Left renal cortex interstitium (tissue), 4 donors: ENCODE measurements at regions not wholly inside any gene's neighbourhood (a gene's known extent, or its start where the extent isn't known, plus 50 kb on each side); places are given as distances from the start of the nearest gene placed in this dataset.

Experiments
- DNase-seq, 4 donors: peaks; one replicate each; pipeline ENCODE4 v3.0.0-alpha.2; 2013; ENCODE audit warnings: low read depth in 4 of 4, low spot score in 2 of 4, missing footprints in 1 of 4

DNA sequence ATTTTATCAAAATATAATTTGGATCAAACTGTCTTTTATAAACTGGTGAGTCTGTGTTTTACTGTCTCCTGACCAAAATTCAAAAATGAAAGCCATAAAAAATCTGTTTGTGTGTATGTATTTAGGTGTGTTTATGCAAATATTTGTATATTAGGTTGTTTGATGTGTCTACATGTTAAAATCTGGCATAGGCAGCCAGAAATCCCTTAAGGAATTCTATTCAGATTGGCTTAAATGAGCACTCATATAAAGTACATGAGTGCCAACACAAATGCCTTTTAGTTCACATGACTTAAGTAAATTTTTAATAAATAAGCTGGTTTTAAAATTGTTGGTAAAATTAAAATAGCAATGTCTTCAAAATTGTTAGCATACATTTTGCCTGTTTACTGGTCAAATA, 133.3 kb upstream of the GUCY1A2 start:
- DNase-seq = no peak

- DNase-seq = no peak
These were observed 132.9 kb upstream of the GUCY1A2 start for GRCh38 chr11:107151158-107151557.

GRCh38 chr11:107140983-107141382, 122.7 kb upstream of the GUCY1A2 start:
- no peak for DNase-seq

GRCh38 chr11:107139396-107139795, 121.1 kb upstream of the GUCY1A2 start:
- DNase-seq = no peak

GRCh38 chr11:107136892-107137291, 118.6 kb upstream of the GUCY1A2 start:
- DNase-seq = no peak

- DNase-seq = no peak
These were observed 113.5 kb upstream of the GUCY1A2 start for GRCh38 chr11:107131756-107132155.

- no peak for DNase-seq
These were observed 104.7 kb upstream of the GUCY1A2 start for GRCh38 chr11:107123022-107123421.

DNA sequence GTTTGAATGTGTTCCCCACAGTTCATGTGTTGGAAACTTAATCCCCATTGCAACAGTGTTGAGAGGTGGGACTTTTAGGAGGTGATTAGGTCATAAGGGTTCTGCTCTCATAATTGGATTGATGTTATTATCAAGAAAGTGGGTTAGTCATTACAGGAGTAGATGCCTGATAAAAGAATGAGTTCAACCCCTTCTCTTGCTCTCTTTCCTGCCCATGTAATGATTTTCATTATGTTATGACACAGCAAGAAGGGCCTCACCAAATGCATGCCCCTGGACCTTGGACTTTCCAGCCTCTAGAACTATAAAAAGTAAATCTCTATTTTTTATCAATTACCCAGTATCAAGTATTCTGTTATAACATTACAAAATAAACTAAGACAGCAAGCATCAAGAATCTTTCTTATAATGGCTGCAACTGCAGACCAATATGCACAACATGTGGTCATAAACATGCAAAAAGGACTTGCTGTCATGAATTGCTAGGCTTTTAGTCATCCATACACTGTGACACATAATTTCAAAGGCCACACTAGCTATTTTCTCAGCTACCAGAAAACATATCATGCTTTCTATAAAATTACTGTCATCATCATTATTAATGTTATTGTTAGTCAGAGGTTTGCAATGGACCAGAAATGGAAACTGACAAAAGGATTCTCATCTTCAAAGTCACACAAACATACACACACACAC, 99.9 kb upstream of the GUCY1A2 start:
- DNase-seq = no peak

- no peak for DNase-seq
These were observed 98.1 kb upstream of the GUCY1A2 start for GRCh38 chr11:107116358-107116757.

- DNase-seq = no peak
These were observed 84.6 kb upstream of the GUCY1A2 start for GRCh38 chr11:107102692-107103477.

GRCh38 chr11:107092667-107093066, 74.4 kb upstream of the GUCY1A2 start:
- no peak for DNase-seq

- DNase-seq = no peak
These were observed 60.1 kb upstream of the GUCY1A2 start for GRCh38 chr11:107078375-107078774.

GRCh38 chr11:107076832-107077231, 58.6 kb upstream of the GUCY1A2 start:
- DNase-seq = no peak

DNA sequence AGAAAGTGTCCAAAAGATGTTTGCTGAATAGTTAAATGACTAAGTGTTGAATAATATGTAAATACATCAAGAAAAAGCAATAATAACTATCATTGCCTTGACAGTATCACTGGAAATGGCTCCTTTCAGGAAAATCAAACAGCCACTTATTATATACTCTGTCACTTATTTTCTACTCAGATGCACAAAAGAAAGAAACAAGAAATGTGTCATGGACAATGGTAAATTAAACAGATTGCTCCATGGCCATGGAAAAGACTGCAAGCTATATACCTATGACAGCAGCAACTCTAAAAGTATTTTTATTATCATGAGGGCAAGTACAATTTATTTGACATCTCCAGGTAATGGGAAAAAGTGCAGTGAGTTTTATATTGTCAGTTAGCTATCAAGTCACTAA, 52.9 kb upstream of the GUCY1A2 start:
- DNase-seq = no peak
